Thyroid gland (tissue), 4 donors: ENCODE measurements at regions not wholly inside any gene's neighbourhood (a gene's known extent, or its start where the extent isn't known, plus 50 kb on each side); places are given as distances from the start of the nearest gene placed in this dataset.
A peak's percentile ranks its signal among the peaks of the same experiment; 100 is the strongest.

ENCODE experiments used
- DNase-seq, 2 donors: peaks; one replicate each; pipeline ENCODE4 v3.0.0-alpha.2; 2019
- H3K27ac ChIP-seq, 3 donors: fragments of 200-600 bp; sonication (generic); 1 replicate in 2 of 3; 2 replicates in 1 of 3; pipeline ENCODE4 v1.5.1; 2016 to 2019; ENCODE audit warnings: mild to moderate bottlenecking in 1 of 3, moderate library complexity in 1 of 3
- H3K27me3 ChIP-seq: fragments of 200-600 bp; sonication (generic); one replicate; pipeline ENCODE4 v1.5.1; 2019
- H3K36me3 ChIP-seq, 2 donors: fragments of 200-600 bp; sonication (generic); one replicate each; pipeline ENCODE4 v1.5.1; 2016 to 2019
- H3K4me1 ChIP-seq, 2 donors: fragments of 200-600 bp; sonication (generic); one replicate each; pipeline ENCODE4 v1.5.1; 2017 to 2019
- H3K4me3 ChIP-seq, 3 donors: fragments of 200-600 bp; sonication (generic); replicated peaks in 1 of 3; 1 replicate in 2 of 3; 2 replicates in 1 of 3; pipeline ENCODE4 v1.5.1; 2016; ENCODE audit warnings: mild to moderate bottlenecking in 1 of 3
- H3K9me3 ChIP-seq: fragments of 200-600 bp; sonication (generic); one replicate; pipeline ENCODE4 v1.5.1; 2017
- CTCF ChIP-seq, 6 experiments: fragments of 200-600 bp in 3 of 6; fragments of 450-650 bp in 3 of 6; sonication (generic) in 3 of 6; IDR thresholded peaks; one replicate each; pipeline ENCODE4 v1.5.1; 2016 to 2019; ENCODE audit warnings: antibody characterized with exemption in 6 of 6, mild to moderate bottlenecking in 2 of 6, inconsistent platforms in 1 of 6, moderate library complexity in 1 of 6
- POLR2A ChIP-seq, 2 donors: fragments of 450-650 bp; IDR thresholded peaks; one replicate each; pipeline ENCODE4 v1.6.1; 2017; ENCODE audit warnings: antibody characterized with exemption in 2 of 2, mild to moderate bottlenecking in 2 of 2, moderate library complexity in 1 of 2
- WGBS, 2 donors: methylation state at CpG; one replicate each; pipeline ENCODE4 v1.1.5; 2017; 5-methylcytosine and 5-hydroxymethylcytosine counted together
- intact Hi-C: fragments of 100-400 bp; cut with DNase I; formaldehyde crosslinking; loops from one replicate; pipeline ENCODE4 v1.15.1; 2023

DNA sequence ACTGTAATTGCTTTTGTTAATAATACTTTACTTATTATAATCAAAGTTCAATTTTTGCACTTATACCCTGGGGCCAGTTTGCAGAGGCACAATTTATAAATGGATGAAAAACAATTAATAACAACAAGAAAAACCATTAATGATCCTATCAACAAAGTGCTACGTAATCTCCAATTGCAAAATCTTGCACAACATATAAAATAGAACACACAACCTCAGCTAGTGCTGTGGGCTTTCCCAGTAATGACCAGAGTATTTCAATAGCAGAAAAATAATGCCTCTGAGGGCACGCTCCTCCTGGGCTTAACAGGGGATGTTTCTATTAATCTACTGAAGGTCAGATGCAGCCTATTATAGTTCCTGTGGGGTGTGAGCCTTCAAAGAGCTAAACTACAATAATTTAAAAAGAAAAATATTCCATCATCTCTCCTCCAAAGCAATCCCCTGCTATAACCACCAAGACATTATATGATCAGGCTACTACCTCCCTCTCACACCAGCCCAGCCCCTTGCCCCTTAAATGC is 508.5 kb upstream of the SLIT2 start:
- Histone ChIP-seq H3K4me1 (peaks cover 10 to 27% of the 10 kb centered on the region in 2 donors), H3K27ac (no peak overlapping the region), H3K4me3 (no peak overlapping the region), H3K27me3 (no peaks in the 10 kb centered on the region), H3K36me3 (no peaks in the 10 kb centered on the region), H3K9me3 (no peaks in the 10 kb centered on the region)
- no peak for DNase-seq
- WGBS, 2 donors: 94 to 97% methylated on average over 2 of the region's 2 CpGs
- TF ChIP-seq CTCF (IDR thresholded peaks at IDR 0.05) (no peak), POLR2A (IDR thresholded peaks at IDR 0.05) (no peak)
- intact Hi-C loops: no loop called here

GRCh38 chr4:19739101-19739651 is 512.5 kb upstream of the SLIT2 start:
- DNase-seq: peak; percentile 36 to 46
- H3K4me3 ChIP-seq: no peak overlapping the region
- TF ChIP-seq CTCF (IDR thresholded peaks at IDR 0.05): peak in 1 of 6 experiments; percentile 5
- TF ChIP-seq POLR2A (IDR thresholded peaks at IDR 0.05): no peak
- no peaks in the 10 kb centered on the region for H3K36me3 ChIP-seq
- H3K27ac ChIP-seq: peak overlapping the region; percentile 50 to 67 (median 55)
- WGBS, 2 donors: 24 to 28% methylated on average over 7 of the region's 7 CpGs
- intact Hi-C loops: no loop called here
- no peaks in the 10 kb centered on the region for H3K9me3 ChIP-seq
- H3K27me3 ChIP-seq: no peaks in the 10 kb centered on the region
- peaks cover 14 to 26% of the 10 kb centered on the region in 2 donors for H3K4me1 ChIP-seq

- TF ChIP-seq POLR2A (IDR thresholded peaks at IDR 0.05) (no peak), CTCF (IDR thresholded peaks at IDR 0.05) (no peak)
- 97 to 98% methylated on average over 1 of the region's 1 CpG for WGBS, 2 donors
- Histone ChIP-seq H3K36me3 (no peaks in the 10 kb centered on the region), H3K4me1 (peaks cover 14 to 26% of the 10 kb centered on the region in 2 donors), H3K27ac (no peak overlapping the region), H3K4me3 (no peak overlapping the region), H3K27me3 (no peaks in the 10 kb centered on the region), H3K9me3 (no peaks in the 10 kb centered on the region)
- no peak for DNase-seq
- intact Hi-C loops: no loop called here
These were observed 514.5 kb upstream of the SLIT2 start for GRCh38 chr4:19736968-19737756.

DNA sequence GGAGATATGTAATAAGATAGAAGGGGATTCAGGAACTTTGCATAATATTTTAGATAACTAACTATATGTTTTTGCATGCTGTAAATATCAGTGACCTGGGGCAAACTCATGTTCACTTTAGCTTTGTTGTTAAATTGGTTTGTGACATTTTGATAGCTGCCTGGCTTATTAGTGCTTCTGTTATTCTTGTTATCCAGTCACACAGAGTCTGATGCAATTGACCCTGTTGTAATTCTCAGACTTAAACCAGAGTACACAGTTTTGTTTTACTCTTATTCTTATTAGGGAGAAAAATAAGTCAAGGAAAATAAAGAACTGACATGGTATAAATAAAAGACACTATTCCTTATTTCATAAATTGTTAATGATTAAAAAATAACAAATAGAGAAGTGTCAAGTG is 516.7 kb upstream of the SLIT2 start:
- intact Hi-C loops: no loop called here
- H3K9me3 ChIP-seq: no peaks in the 10 kb centered on the region
- TF ChIP-seq POLR2A (IDR thresholded peaks at IDR 0.05) (no peak), CTCF (IDR thresholded peaks at IDR 0.05) (no peak)

More for the DNA sequence above, 516.7 kb upstream of the SLIT2 start:
- no peak overlapping the region for H3K27ac ChIP-seq
- no peaks in the 10 kb centered on the region for H3K36me3 ChIP-seq
- H3K27me3 ChIP-seq: no peaks in the 10 kb centered on the region
- no peak overlapping the region for H3K4me3 ChIP-seq
- peaks cover 11 to 23% of the 10 kb centered on the region in 2 donors for H3K4me1 ChIP-seq
- no peak for DNase-seq
